ENCODE measurements at regions not wholly inside any gene's neighbourhood (a gene's known extent, or its start where the extent isn't known, plus 50 kb on each side); places are given as distances from the start of the nearest gene placed in this dataset.

GRCh38 chr4:188905248-188905647 lies 766.0 kb downstream of the TRIML1 start:
- no peak for TF ChIP-seq CTCF (IDR thresholded peaks at IDR 0.05; ENCODE audit: low read depth, low read length, poor library complexity, severe bottlenecking)
- no peak for TF ChIP-seq EZH2phosphoT487 (IDR thresholded peaks at IDR 0.05; ENCODE audit: borderline replicate concordance, low read length)

Measured in DOHH2 (cell line).